GM12878 (cell line): ENCODE measurements at regions not wholly inside any gene's neighbourhood (a gene's known extent, or its start where the extent isn't known, plus 50 kb on each side); places are given as distances from the start of the nearest gene placed in this dataset.

ENCODE experiments used
- BCL11A ChIP-seq: IDR thresholded peaks from 2 replicates; pipeline ENCODE4 v1.6.1; 2011; ENCODE audit warnings: low read depth, low read length
- CTCF ChIP-seq, 3 experiments: IDR thresholded peaks in 2 of 3; conservative IDR thresholded peaks in 1 of 3; 2 replicates each; pipeline ENCODE4 v1.5.1; 2011; ENCODE audit warnings: low read depth in 3 of 3, low read length in 3 of 3, mild to moderate bottlenecking in 3 of 3, control low read depth in 2 of 3, moderate library complexity in 2 of 3, inconsistent platforms in 1 of 3, mixed read lengths in 1 of 3; ENCODE audit not compliant: control insufficient read depth in 2 of 3, insufficient read depth in 1 of 3; ENCODE audit errors: extremely low read depth in 1 of 3
- EZH2 ChIP-seq: IDR thresholded peaks from 2 replicates; pipeline ENCODE4 v1.6.1; 2012; ENCODE audit warnings: low read depth, mild to moderate bottlenecking, control low read depth, inconsistent platforms, low read length, borderline replicate concordance; ENCODE audit not compliant: control insufficient read depth
- REST ChIP-seq: IDR thresholded peaks from 2 replicates; pipeline ENCODE4 v1.6.1; 2012; ENCODE audit warnings: mild to moderate bottlenecking, low read depth, low read length
- SMC3 ChIP-seq: IDR thresholded peaks from 2 replicates; pipeline ENCODE4 v1.6.1; 2011; ENCODE audit warnings: low read length, improper control_type of control experiment, borderline replicate concordance
- SREBF2 ChIP-seq: IDR thresholded peaks from 2 replicates; pipeline ENCODE4 v1.6.1; 2012; ENCODE audit warnings: mild to moderate bottlenecking, low read length
- YY1 ChIP-seq: IDR thresholded peaks from 2 replicates; pipeline ENCODE4 v1.6.1; 2011; ENCODE audit warnings: low read depth, mild to moderate bottlenecking, low read length

GRCh38 chr1:157368363-157368762 is 184.0 kb downstream of the FCRL5 start:
- TF ChIP-seq SMC3, result no peak
- TF ChIP-seq SREBF2, result no peak
- TF ChIP-seq BCL11A, result no peak
- TF ChIP-seq YY1, result no peak
- TF ChIP-seq REST, result no peak
- no peak for TF ChIP-seq CTCF (IDR thresholded peaks at IDR 0.05 in 2 of 3, conservative IDR thresholded peaks at IDR 0.05 in 1 of 3; ENCODE audit: control insufficient read depth in 2 of 3, extremely low read depth in 1 of 3, insufficient read depth in 1 of 3, low read depth in 3 of 3, low read length in 3 of 3)
- no peak for TF ChIP-seq EZH2
